H1 (cell line): ENCODE measurements at regions not wholly inside any gene's neighbourhood (a gene's known extent, or its start where the extent isn't known, plus 50 kb on each side); places are given as distances from the start of the nearest gene placed in this dataset.

Experiments used
- CTCF ChIA-PET: fragments of 300-600 bp; sonication (Branson Sonifier 250); formaldehyde crosslinking; loops from one replicate; lab custom pipeline; 2021; ENCODE audit not compliant: partially characterized antibody; lab: Charles Lee
- POLR2A ChIA-PET: fragments of 300-600 bp; sonication (Branson Sonifier 250); formaldehyde crosslinking; loops from one replicate; lab custom pipeline; 2021; ENCODE audit warnings: inconsistent platforms; ENCODE audit not compliant: partially characterized antibody; lab: Charles Lee
- DNase-seq, 2 experiments: peaks; one replicate each; pipeline versions ENCODE4 v3.0.0 to v3.0.0-alpha.2; 2010 to 2022; ENCODE audit warnings: low spot score in 2 of 2, low read depth in 1 of 2, mixed read lengths in 1 of 2
- FAIRE-seq: peaks from 2 replicates; lab custom pipeline; 2011; peaks lifted over from hg19 to GRCh38; lab: Jason Lieb, UNC
- H2AFZ ChIP-seq: 2 replicates; pipeline ENCODE4 v1.8.1; 2012; ENCODE audit warnings: low read length, inconsistent platforms
- H2AK5ac ChIP-seq: 2 replicates; pipeline ENCODE4 v1.6.1; 2013; ENCODE audit warnings: low read depth, low read length
- H2BK120ac ChIP-seq: replicated peaks from 2 replicates; pipeline ENCODE3; 2013; ENCODE audit warnings: low read depth, low read length, inconsistent platforms
- H2BK12ac ChIP-seq: 2 replicates; pipeline ENCODE4 v1.6.1; 2013; ENCODE audit warnings: low read depth, low read length
- H2BK15ac ChIP-seq: 2 replicates; pipeline ENCODE4 v1.6.1; 2013; ENCODE audit warnings: low read length
- H2BK20ac ChIP-seq: 2 replicates; pipeline ENCODE4 v1.6.1; 2013; ENCODE audit warnings: low read length
- H2BK5ac ChIP-seq: 2 replicates; pipeline ENCODE4 v1.6.1; 2013; ENCODE audit warnings: low read depth, low read length
- H3K14ac ChIP-seq: 2 replicates; pipeline ENCODE4 v1.6.1; 2013; ENCODE audit warnings: inconsistent platforms; ENCODE audit not compliant: insufficient read length
- H3K18ac ChIP-seq: 2 replicates; pipeline ENCODE4 v1.6.1; 2013; ENCODE audit warnings: low read length; ENCODE audit errors: extremely low read depth
- H3K23ac ChIP-seq: 2 replicates; pipeline ENCODE4 v1.6.1; 2013; ENCODE audit warnings: inconsistent platforms; ENCODE audit not compliant: insufficient read length
- H3K23me2 ChIP-seq: 2 replicates; pipeline ENCODE4 v1.6.1; 2013; ENCODE audit warnings: low read depth, low read length
- H3K27ac ChIP-seq: 2 replicates; pipeline ENCODE4 v1.6.1; 2011; ENCODE audit warnings: low read depth, low read length, inconsistent platforms
- H3K27me3 ChIP-seq, 4 experiments: replicated peaks in 1 of 4; 1 replicate in 1 of 4; 2 replicates in 3 of 4; pipeline versions ENCODE4 v1.6.1 to v1.8.1; 2011 to 2013; ENCODE audit warnings: low read length in 3 of 4, mild to moderate bottlenecking in 3 of 4, inconsistent platforms in 2 of 4, mixed read lengths in 2 of 4, moderate library complexity in 1 of 4; ENCODE audit not compliant: control insufficient read depth in 3 of 4, insufficient read depth in 3 of 4; ENCODE audit errors: extremely low read depth in 1 of 4
- H3K36me3 ChIP-seq, 4 experiments: 2 replicates each; pipeline versions ENCODE4 v1.6.1 to v1.8.1; 2011 to 2013; ENCODE audit warnings: mild to moderate bottlenecking in 4 of 4, low read length in 3 of 4, moderate library complexity in 2 of 4, control low read depth in 1 of 4, inconsistent platforms in 1 of 4; ENCODE audit not compliant: insufficient read depth in 4 of 4, control insufficient read depth in 2 of 4
- H3K4ac ChIP-seq: replicated peaks from 2 replicates; pipeline ENCODE3; 2013; ENCODE audit warnings: low read length, low read depth, mixed read lengths, inconsistent platforms; ENCODE audit not compliant: insufficient read length
- H3K4me1 ChIP-seq, 4 experiments: replicated peaks in 1 of 4; 1 replicate in 1 of 4; 2 replicates in 3 of 4; pipeline versions ENCODE4 v1.6.1 to v1.8.1; 2011 to 2013; ENCODE audit warnings: low read length in 3 of 4, inconsistent platforms in 2 of 4, mixed read lengths in 1 of 4; ENCODE audit not compliant: insufficient read depth in 4 of 4, control insufficient read depth in 3 of 4
- H3K4me2 ChIP-seq, 2 experiments: 2 replicates each; pipeline versions ENCODE4 v1.6.1 to v1.8.1; 2011 to 2013; ENCODE audit warnings: low read depth in 2 of 2, low read length in 2 of 2, control low read depth in 1 of 2, inconsistent platforms in 1 of 2, mild to moderate bottlenecking in 1 of 2; ENCODE audit not compliant: insufficient read depth in 1 of 2
- H3K4me3 ChIP-seq, 4 experiments: fragments of 200-600, 300-600 bp in 1 of 4; sonication (generic), shearing (Covaris generic), sonication (Bioruptor Twin) in 1 of 4; 2 replicates each; pipeline versions ENCODE4 v1.5.1 to v1.8.1; 2011 to 2016; ENCODE audit warnings: low read length in 4 of 4, low read depth in 3 of 4, control low read depth in 2 of 4, inconsistent platforms in 2 of 4, mild to moderate bottlenecking in 2 of 4, mixed read lengths in 1 of 4, moderate library complexity in 1 of 4; ENCODE audit not compliant: insufficient read depth in 2 of 4; ENCODE audit errors: extremely low read depth in 1 of 4
- H3K56ac ChIP-seq: replicated peaks from 2 replicates; pipeline ENCODE3; 2013; ENCODE audit warnings: low read depth, mild to moderate bottlenecking, mixed read lengths, low read length, inconsistent platforms; ENCODE audit not compliant: insufficient read length
- H3K79me1 ChIP-seq: 2 replicates; pipeline ENCODE4 v1.6.1; 2013; ENCODE audit warnings: low read depth, low read length, control low read depth
- H3K79me2 ChIP-seq, 2 experiments: 2 replicates each; pipeline versions ENCODE4 v1.6.1 to v1.8.1; 2012 to 2013; ENCODE audit warnings: low read length in 2 of 2, mild to moderate bottlenecking in 2 of 2, inconsistent platforms in 1 of 2; ENCODE audit not compliant: insufficient read depth in 2 of 2, control insufficient read depth in 1 of 2
- H3K9ac ChIP-seq, 4 experiments: replicated peaks in 1 of 4; 1 replicate in 1 of 4; 2 replicates in 3 of 4; pipeline versions ENCODE4 v1.6.1 to v1.8.1; 2011 to 2013; ENCODE audit warnings: low read depth in 3 of 4, low read length in 3 of 4, control low read depth in 2 of 4, mild to moderate bottlenecking in 2 of 4, moderate library complexity in 2 of 4, inconsistent platforms in 1 of 4; ENCODE audit errors: extremely low read depth in 1 of 4
- H3K9me3 ChIP-seq, 2 experiments: 2 replicates each; pipeline versions ENCODE4 v1.6.1 to v1.8.1; 2012 to 2013; ENCODE audit warnings: mild to moderate bottlenecking in 2 of 2, moderate library complexity in 2 of 2, control low read depth in 1 of 2, inconsistent platforms in 1 of 2, low read depth in 1 of 2, low read length in 1 of 2, mixed read lengths in 1 of 2; ENCODE audit not compliant: insufficient read depth in 2 of 2
- H4K20me1 ChIP-seq, 2 experiments: replicated peaks in 1 of 2; 2 replicates each; pipeline versions ENCODE3 to v1.8.1; 2011 to 2013; ENCODE audit warnings: inconsistent platforms in 2 of 2, low read length in 2 of 2, mild to moderate bottlenecking in 1 of 2; ENCODE audit not compliant: insufficient read depth in 2 of 2, control insufficient read depth in 1 of 2
- H4K5ac ChIP-seq: 2 replicates; pipeline ENCODE4 v1.6.1; 2013; ENCODE audit warnings: low read length, low read depth, mixed read lengths, inconsistent platforms; ENCODE audit not compliant: insufficient read length
- H4K8ac ChIP-seq: 2 replicates; pipeline ENCODE4 v1.8.0; 2013; ENCODE audit warnings: mild to moderate bottlenecking, moderate library complexity, low read length, inconsistent platforms; ENCODE audit not compliant: insufficient read depth; ENCODE audit errors: extremely low read depth
- H4K91ac ChIP-seq: replicated peaks from 2 replicates; pipeline ENCODE3; 2013; ENCODE audit warnings: low read length, mixed read lengths, inconsistent platforms; ENCODE audit not compliant: insufficient read length
- CTCF ChIP-seq, 3 experiments: IDR thresholded peaks; 1 replicate in 2 of 3; 2 replicates in 1 of 3; pipeline versions ENCODE4 v1.5.1 to v1.6.1; 2011; ENCODE audit warnings: low read length in 3 of 3, mild to moderate bottlenecking in 3 of 3, inconsistent platforms in 2 of 3, low read depth in 1 of 3, moderate library complexity in 1 of 3; ENCODE audit not compliant: insufficient read depth in 1 of 3; ENCODE audit errors: control extremely low read depth in 1 of 3
- KDM4A ChIP-seq: IDR thresholded peaks from one replicate; pipeline ENCODE4 v1.7.1; 2012; ENCODE audit warnings: low read depth, mild to moderate bottlenecking, moderate library complexity, low read length, inconsistent platforms; ENCODE audit not compliant: severe bottlenecking
- RAD21 ChIP-seq, 2 experiments: IDR thresholded peaks in 1 of 2; conservative IDR thresholded peaks in 1 of 2; 2 replicates each; pipeline ENCODE4 v1.6.1; 2011; ENCODE audit warnings: low read depth in 2 of 2, low read length in 2 of 2, improper control_type of control experiment in 1 of 2, inconsistent platforms in 1 of 2, mild to moderate bottlenecking in 1 of 2, moderate library complexity in 1 of 2
- YY1 ChIP-seq: IDR thresholded peaks from 2 replicates; pipeline ENCODE4 v1.6.1; 2011; ENCODE audit warnings: low read depth, mild to moderate bottlenecking, low read length
- WGBS, 2 experiments: shearing (Covaris generic) in 1 of 2; methylation state at CpG; one replicate each; pipeline versions ENCODE4 v1.1.6 to v1.1.7; 2013 to 2015; ENCODE audit warnings: low lambda C conversion rate in 2 of 2, mixed read lengths in 2 of 2, inconsistent platforms in 1 of 2, low coverage in 1 of 2, missing lambda C conversion rate in 1 of 2; ENCODE audit not compliant: insufficient replicate concordance in 2 of 2, insufficient coverage in 1 of 2, insufficient read length in 1 of 2; ENCODE audit errors: extremely low coverage in 1 of 2, missing lambda C conversion rate in 1 of 2; 5-methylcytosine and 5-hydroxymethylcytosine counted together

DNA sequence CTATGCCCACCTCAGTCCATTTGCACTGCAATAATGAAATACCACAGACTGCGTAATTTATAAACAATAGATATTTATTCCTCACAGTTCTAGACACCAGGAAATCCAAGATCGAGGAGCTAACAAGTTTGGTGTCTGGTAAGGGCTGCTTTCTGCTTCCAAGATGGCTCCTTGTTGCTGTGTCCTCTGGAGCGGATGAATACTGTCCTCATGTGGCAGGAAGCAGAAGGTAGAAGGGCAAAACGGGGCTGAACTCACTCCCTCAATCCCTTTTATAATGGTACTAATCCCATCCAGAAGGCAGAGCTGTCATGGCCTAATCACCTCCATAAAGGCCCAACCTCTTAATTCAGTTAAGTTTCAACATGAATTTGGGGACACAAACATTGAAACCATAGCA, 75.3 kb downstream of the P2RY1 start:
- WGBS, 2 experiments = 89% methylated on average over 4 of the region's 4 CpGs; no CpG with 5 or more reads in 1 of the 2 experiments
- ChIA-PET POLR2A (interaction anchor here (0.9 kb wide), 1 partner anchor 75 kb away, joined by 3 read pairs; the partner anchor contains the start of gene P2RY1), CTCF (interaction anchor here (0.7 to 1.2 kb wide), 5 partner anchors 22 to 1437 kb away, joined by 3 to 5 read pairs (median 3); no protein-coding TSS in a partner anchor)
- Histone ChIP-seq H3K4me3 (no peak overlapping the region), H3K23me2 (no peaks in the 10 kb centered on the region; the same call in 1 of the 2 replicates), H3K79me2 (no peaks in the 10 kb centered on the region), H3K27me3 (no peaks in the 10 kb centered on the region), H3K9ac (no peak overlapping the region), H4K91ac (no peak overlapping the region), H2BK20ac (no peak overlapping the region), H3K14ac (no peak overlapping the region), H3K4me2 (no peak overlapping the region), H2AFZ (no peak overlapping the region), H3K23ac (no peak overlapping the region), H3K18ac (no peak overlapping the region), H3K27ac (no peak overlapping the region), H4K20me1 (no peaks in the 10 kb centered on the region), H2BK15ac (no peak overlapping the region), H3K4me1 (no peaks in the 10 kb centered on the region), H3K79me1 (no peaks in the 10 kb centered on the region), H3K4ac (no peak overlapping the region), H2BK120ac (no peak overlapping the region), H2BK5ac (no peak overlapping the region), H2AK5ac (no peak overlapping the region), H4K5ac (no peak overlapping the region), H3K9me3 (no peaks in the 10 kb centered on the region), H2BK12ac (no peak overlapping the region), H4K8ac (no peak overlapping the region), H3K56ac (no peak overlapping the region), H3K36me3 (no peaks in the 10 kb centered on the region)
- FAIRE-seq (no peak), DNase-seq (no peak)
- peak; percentile 15 to 49 (median 21); a peak in 3 of 4 replicates for TF ChIP-seq CTCF (IDR thresholded peaks at IDR 0.05; ENCODE audit: control extremely low read depth in 1 of 3, insufficient read depth in 1 of 3, low read depth in 1 of 3, low read length in 3 of 3)
- TF ChIP-seq RAD21 (IDR thresholded peaks at IDR 0.05 in 1 of 2, conservative IDR thresholded peaks at IDR 0.05 in 1 of 2; ENCODE audit: low read depth in 2 of 2, low read length in 2 of 2) = peak; percentile 58 to 68
- TF ChIP-seq KDM4A = no peak
- TF ChIP-seq YY1 = peak; percentile 59; the same call in 1 of the 2 replicates
